Brain pericyte (primary cell): ENCODE measurements at regions not wholly inside any gene's neighbourhood (a gene's known extent, or its start where the extent isn't known, plus 50 kb on each side); places are given as distances from the start of the nearest gene placed in this dataset.

Source experiments
- DNase-seq: peaks from one replicate; pipeline ENCODE4 v3.0.0-alpha.2; 2012; ENCODE audit warnings: low read depth, low spot score

GRCh38 chr21:31566064-31566463 is 93.4 kb upstream of the SOD1 start:
- no peak for DNase-seq

GRCh38 chr21:31564439-31564838 is 95.1 kb upstream of the SOD1 start:
- no peak for DNase-seq

DNA sequence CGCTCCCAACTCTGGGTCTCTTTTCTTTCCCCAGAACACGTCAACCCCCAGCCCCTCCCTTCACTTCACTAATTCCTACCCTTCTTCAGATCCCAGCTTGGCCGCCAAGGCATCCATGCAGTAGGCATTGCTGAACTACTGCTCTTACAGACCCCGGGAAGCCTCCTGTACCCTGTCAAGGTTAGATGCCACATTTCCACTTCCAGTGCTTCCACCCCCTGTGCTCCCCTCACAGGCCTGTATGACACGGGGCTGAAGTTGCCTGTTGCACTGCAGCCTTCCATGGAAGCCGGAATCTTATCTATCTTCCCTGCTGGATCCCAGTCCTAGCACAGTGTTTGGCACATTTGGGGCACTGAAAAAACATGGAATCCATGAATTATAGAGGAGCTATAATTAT is 99.0 kb upstream of the SOD1 start:
- DNase-seq = no peak

DNA sequence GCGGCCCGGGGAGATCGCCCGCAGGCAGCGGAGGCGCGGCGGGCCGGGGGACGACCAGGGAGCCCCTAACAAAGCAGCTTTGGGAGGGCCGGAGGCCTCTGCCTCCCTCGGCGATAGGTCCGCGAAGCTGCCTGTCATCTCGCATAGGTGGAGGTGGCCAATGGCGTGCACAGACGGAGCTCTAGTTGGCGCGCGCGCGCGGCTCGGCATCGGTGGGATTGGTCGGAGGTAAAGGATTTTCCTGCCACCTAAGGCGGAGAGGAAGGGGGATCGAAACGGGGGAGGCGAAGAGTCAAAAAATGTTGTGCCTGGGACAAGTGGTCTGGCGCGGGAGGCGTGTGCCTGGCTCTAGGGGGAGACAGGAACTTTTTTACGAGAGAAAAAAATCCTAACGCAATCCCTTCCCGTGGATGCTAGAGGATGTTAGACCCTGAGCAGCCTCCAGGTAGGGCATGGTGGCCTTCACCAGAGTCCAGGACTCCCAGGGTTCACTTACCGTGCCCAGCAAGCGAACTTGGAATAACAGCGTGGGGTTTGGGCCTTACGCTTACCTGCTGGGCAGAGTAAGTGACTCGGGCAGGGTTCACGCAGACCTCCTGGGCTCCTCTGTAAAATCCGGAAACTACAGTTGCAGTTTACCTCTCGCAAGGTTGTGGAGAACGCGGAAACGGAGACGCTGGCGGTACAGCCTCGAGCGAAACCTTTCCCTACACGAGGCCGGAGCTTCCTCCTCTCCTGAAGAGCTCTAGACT is 99.9 kb upstream of the SOD1 start:
- DNase-seq = peak; percentile 84

DNA sequence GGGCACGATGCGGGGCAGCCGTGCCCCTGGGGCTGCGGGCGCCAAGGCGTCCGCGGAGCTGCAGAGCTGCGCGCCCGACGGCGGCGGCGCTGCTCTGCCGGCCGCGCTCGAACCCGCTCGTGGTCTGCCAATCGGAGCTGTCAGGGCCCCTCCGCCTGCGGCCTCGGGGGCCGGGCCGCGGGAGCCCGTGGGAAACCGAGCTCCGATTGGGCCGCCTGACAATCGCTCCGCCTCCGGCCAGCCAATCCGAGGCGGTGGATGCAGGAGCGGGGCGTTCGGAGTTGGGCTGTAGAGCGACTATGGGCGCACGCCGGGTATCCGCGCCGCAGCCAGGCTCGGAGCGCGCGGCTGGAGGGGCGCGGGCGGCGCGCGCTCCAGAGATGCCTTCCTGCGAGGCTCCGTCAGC is 100.5 kb upstream of the SOD1 start:
- DNase-seq = peak; percentile 91

GRCh38 chr21:31558189-31558961 is 101.1 kb upstream of the SOD1 start:
- DNase-seq = no peak

DNA sequence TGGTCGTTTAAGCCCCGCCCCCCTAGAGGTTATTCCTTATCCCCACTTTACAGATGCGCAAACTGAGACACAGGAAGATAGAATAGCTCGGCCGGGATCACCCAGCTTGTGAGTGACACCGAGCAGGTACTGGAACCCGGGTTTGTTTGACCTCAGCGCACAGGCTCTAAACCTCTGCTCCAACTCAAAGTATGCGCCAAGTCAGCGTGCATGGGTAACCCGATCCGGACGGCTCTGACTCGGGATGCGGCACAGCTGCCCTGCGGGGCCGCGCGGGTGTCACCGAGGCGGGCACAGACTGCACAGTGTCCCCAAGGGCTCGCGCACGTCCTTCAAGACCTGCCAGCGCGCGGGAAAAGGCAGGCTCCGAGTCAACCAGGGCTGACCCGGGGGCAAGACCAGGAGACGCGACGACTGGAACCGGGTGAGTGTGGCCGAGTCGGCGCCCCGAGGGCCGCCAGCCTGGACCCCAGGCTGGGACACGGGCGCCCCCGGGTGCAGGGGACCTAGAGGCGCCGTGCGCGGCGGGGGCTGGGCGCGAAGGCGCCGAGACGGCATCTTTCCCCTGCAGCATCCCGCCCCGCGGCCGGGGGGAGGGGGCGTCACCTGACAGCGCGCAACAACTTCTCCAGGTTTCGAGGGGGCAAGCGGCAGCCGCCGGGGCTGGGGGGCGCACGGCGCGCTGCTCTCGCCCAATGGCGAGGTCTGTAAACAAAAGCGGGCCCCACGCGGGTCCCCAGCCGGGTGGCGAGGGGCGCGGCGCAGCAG is 101.9 kb upstream of the SOD1 start:
- no peak for DNase-seq

DNA sequence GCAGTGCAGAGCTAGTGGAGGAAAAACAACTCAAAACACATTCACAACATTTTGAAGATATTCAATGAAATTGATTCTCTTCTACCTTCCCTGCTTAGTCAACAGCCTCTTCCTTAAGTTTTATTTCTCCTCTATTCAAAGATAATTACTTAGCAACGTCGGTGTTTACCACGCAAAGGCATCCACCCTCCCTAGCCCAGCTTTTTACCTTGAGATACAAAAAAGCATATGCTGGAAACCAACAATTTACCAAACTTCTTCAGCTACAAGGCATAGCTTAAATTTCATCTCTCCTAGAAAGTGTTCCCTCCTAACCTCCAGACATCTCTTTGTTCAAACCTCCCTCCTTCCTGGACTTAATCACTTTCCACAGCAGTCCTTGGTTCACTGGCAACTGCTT is 102.8 kb upstream of the SOD1 start:
- DNase-seq = no peak

- no peak for DNase-seq
These were observed 103.7 kb upstream of the SOD1 start for GRCh38 chr21:31555741-31556191.

DNA sequence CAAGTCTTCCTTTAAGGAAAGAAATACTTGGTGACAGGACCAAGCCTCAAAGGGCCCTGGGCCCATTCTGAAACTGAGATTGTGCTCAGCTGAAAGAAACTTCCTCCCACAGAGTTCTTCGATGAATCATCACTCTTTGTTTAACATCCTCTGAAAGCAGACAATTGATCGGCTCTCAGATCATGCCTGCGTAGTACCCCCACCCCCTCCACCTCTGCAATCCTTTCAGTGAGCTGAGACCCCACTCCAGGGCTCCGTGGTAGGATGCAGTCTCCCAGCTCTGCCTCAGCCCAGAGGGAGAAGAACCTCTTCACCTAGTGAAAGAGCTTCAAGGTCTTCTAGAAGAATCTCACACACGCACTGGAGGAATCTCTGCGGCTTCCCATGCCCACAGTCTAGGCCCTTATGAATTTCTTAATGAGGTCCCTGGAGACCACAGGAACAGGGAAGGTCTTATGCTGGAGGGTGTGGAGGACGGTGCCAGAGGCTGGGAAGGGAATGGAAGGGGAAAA is 104.9 kb upstream of the SOD1 start:
- DNase-seq = no peak

GRCh38 chr21:31553926-31554325 is 105.6 kb upstream of the SOD1 start:
- DNase-seq = no peak

GRCh38 chr21:31553461-31553860 is 106.0 kb upstream of the SOD1 start:
- DNase-seq = no peak

DNA sequence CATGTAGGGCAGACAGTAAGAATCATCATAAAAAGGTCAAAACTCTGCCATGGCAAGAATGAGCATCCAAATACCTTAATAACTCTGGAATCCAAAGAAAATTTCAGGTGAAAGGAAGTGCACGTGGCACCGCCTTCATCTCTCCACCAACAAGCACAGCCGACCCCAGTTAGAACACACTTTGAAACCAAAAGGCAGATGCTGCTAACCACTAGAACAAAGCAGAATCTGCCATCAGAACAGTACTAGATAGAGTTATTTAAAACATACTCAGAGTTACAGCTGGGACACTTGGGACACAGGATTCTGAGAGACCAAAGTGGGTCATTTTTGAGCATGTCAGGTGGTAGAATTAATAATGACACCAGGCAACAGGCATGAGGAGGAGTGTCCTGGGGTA is 106.7 kb upstream of the SOD1 start:
- no peak for DNase-seq

DNA sequence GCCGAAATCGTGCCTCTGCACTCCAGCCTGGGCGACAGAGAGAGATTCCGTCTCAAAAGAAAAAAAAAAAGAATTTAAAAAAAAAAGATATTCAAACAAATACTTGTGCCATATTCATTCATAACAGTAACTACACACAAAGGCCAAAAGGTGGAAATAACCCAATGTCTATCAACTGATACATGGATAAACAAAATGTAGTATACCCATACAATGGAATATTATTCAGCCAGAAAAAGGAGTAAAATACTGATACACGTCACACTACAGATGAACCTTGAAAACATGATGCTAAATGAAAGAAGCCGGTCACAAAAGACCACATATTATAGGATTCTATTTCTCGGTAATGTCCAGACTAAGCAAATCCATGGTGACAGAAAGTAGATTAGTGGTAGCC is 109.4 kb upstream of the SOD1 start:
- no peak for DNase-seq

- DNase-seq = no peak
These were observed 110.8 kb upstream of the SOD1 start for GRCh38 chr21:31548688-31549087.

DNA sequence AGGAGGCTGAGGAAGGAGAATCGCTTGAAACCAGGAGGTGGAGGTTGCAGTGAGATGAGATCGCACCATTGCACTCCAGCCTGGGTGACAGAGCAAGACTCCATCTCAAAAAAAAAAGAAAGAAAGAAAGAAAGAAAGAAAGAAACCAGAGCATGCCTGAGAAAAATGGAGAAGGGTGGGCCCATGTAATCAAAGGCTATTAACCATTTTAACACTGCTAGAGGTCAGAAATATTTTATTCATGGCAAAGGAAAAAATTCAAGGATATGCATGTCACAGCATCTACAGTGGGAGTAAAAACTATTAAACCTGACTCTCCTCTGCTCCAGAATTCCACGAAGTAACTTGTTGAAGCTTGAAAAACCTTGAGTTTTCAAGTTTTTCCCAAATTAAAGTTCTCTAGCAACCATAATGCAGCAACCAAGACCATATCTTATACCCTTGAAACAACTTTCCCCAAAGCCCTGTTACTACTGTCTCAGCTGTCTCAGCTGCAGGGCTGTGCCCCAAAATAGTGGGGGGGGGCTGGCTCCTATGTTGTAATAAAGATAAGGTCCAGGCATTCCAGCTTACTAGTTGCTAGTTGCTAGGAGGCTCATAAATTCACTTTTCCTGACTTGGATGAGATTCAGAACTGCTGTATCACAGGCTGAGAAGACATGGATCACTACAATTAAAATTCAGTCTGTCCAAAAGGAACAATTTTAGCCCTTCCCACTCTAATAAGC is 112.9 kb upstream of the SOD1 start:
- no peak for DNase-seq

DNA sequence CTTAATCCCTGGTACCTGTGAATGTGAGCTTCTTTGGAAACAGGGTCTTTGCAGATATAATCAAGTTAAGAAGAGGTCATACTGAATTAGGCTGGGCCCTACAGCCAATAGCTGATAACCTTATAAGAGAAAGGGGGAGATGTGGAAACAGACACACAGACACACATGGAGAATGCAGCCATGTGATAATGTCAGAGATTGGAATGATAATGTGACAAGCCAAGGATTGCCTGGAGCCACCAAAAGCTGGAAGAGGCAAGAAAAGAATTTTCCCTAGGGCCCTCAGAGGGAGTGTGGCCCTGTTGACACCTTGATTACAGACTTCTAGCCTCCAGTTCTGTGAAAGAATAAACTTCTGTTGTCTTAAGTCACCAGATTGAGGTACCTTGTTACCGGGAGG is 114.5 kb upstream of the SOD1 start:
- DNase-seq = no peak

GRCh38 chr21:31543191-31543590 is 116.3 kb upstream of the SOD1 start:
- DNase-seq = no peak

- no peak for DNase-seq
These were observed 120.7 kb upstream of the SOD1 start for GRCh38 chr21:31538816-31539215.

GRCh38 chr21:31537872-31538576 is 121.5 kb upstream of the SOD1 start:
- no peak for DNase-seq

DNA sequence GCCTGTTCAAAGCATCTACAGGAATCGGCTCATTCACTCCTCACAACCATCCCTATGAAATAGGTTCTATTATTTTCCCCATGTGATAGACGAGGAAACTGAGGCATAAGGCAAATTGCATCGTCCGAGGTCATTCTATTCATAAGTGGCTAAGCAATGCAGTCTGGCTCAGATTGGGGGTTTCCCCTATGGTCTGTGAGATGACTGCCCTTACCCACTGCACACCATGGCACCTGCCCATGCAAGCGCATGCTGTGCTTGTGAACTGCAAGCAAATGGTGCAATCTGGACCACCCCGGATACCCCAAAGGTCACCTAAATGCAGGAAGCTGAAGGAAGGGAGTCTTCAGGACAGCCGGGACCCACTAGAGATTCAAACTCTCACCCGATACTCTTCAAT is 123.4 kb upstream of the SOD1 start:
- DNase-seq = no peak
